ENCODE measurements at regions not wholly inside any gene's neighbourhood (a gene's known extent, or its start where the extent isn't known, plus 50 kb on each side); places are given as distances from the start of the nearest gene placed in this dataset.

DNA sequence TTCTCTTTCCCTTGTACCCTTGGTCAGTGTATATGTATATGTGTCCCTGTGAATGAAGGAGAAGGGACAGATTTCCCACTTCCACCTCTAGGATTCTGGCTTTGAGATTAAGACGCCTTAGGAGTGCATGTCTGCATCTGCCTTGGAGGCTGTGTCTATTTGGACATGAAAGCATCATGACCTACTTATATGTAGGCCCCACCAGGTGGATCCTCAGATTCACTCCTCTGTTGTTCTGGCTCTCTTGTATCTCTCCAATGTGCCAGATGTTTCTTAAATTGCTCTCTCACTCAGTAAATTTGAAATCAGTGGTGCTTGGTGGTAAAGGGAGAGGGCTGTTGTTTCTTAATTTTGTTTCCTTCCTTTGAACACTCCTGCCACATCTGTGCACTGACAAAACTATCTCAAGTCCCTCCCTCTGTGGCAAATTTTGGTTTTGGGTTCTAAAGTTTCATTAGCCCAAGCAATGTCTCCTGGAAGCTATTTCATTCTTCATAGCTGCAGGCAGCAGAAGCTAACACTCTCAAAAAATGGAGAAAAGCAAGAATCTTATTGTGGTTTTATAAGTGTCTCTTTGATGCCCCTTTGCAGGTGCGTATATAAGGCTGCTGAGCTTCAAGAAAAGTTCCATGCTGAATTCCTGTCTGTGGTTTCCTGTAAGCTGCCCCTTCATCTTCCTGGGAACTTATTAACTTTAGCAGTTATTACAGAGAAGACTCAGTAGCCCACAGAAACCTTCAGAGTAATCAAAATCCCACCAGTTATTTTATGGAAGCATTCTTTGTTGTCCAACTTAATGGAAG is 179.7 kb upstream of the SETBP1 start:
- TF ChIP-seq, protein P1, sequence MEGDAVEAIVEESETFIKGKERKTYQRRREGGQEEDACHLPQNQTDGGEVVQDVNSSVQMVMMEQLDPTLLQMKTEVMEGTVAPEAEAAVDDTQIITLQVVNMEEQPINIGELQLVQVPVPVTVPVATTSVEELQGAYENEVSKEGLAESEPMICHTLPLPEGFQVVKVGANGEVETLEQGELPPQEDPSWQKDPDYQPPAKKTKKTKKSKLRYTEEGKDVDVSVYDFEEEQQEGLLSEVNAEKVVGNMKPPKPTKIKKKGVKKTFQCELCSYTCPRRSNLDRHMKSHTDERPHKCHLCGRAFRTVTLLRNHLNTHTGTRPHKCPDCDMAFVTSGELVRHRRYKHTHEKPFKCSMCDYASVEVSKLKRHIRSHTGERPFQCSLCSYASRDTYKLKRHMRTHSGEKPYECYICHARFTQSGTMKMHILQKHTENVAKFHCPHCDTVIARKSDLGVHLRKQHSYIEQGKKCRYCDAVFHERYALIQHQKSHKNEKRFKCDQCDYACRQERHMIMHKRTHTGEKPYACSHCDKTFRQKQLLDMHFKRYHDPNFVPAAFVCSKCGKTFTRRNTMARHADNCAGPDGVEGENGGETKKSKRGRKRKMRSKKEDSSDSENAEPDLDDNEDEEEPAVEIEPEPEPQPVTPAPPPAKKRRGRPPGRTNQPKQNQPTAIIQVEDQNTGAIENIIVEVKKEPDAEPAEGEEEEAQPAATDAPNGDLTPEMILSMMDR (IDR thresholded peaks at IDR 0.05) = no peak
- H3K4me3 ChIP-seq = no peak overlapping the region
- DNase-seq (ENCODE audit: low spot score) = no peak
- H3K27ac ChIP-seq = no peak overlapping the region

DNA sequence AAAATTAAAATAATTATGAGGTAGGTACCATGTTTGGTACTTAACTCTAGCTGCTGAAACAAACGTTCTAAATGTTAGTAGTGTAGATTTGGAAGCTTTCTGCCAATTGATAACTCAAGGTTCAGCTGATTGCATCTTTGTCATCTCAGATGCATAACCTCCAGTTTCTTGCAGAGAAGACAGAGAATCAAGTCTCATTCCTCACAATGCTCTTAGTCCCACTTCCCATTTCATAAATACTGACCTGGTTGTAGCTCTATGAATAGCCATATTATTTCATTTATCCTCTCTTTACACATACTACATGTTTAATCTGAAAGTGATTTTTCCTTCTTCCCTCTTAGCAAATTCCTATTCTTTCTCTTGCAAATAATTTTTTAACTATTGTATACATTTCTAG is 178.5 kb upstream of the SETBP1 start:
- DNase-seq (ENCODE audit: low spot score) = no peak
- TF ChIP-seq, protein P1 (IDR thresholded peaks at IDR 0.05) = no peak

DNA sequence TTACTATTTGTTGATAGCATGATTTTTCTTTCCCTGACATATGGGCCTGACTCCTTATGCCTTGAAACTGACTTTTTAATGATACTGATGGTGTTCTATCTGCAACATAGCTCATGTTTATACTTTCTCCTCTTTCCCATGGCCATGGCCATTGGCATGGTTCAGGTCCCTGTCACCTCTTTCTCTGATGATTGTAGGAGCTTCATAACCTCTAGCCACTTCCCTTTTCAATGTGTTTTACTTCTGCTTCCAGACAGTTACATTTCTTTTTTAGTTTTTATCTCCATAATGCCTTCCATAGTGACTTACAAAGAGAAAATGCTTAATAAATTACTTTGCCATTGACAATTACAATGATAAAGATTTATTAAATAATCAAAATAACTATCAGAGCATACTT is 177.9 kb upstream of the SETBP1 start:
- Histone ChIP-seq H3K4me3 (no peak overlapping the region), H3K27ac (no peak overlapping the region)
- TF ChIP-seq, protein P1 (IDR thresholded peaks at IDR 0.05) = no peak
- DNase-seq (ENCODE audit: low spot score) = no peak

More for the DNA sequence above, 178.5 kb upstream of the SETBP1 start:
- Histone ChIP-seq H3K27ac (no peak overlapping the region), H3K4me3 (no peak overlapping the region)

GRCh38 chr18:44503854-44504253 is 176.8 kb upstream of the SETBP1 start:
- TF ChIP-seq, protein P1 (IDR thresholded peaks at IDR 0.05) = no peak
- no peak overlapping the region for H3K27ac ChIP-seq
- H3K4me3 ChIP-seq = no peak overlapping the region
- no peak for DNase-seq (ENCODE audit: low spot score)

- DNase-seq (ENCODE audit: low spot score) = no peak
- Histone ChIP-seq H3K4me3 (peak overlapping the region; percentile 22), H3K27ac (peak overlapping the region in 1 of 2 donors; percentile 62)
- TF ChIP-seq, protein P1 (IDR thresholded peaks at IDR 0.05) = no peak
These were observed 172.9 kb upstream of the SETBP1 start for GRCh38 chr18:44507729-44508325.

GRCh38 chr18:44508474-44508873 is 172.2 kb upstream of the SETBP1 start:
- Histone ChIP-seq H3K27ac (peak overlapping the region in 1 of 2 donors; percentile 62), H3K4me3 (no peak overlapping the region)
- DNase-seq (ENCODE audit: low spot score) = no peak
- TF ChIP-seq, protein P1 (IDR thresholded peaks at IDR 0.05) = no peak

DNA sequence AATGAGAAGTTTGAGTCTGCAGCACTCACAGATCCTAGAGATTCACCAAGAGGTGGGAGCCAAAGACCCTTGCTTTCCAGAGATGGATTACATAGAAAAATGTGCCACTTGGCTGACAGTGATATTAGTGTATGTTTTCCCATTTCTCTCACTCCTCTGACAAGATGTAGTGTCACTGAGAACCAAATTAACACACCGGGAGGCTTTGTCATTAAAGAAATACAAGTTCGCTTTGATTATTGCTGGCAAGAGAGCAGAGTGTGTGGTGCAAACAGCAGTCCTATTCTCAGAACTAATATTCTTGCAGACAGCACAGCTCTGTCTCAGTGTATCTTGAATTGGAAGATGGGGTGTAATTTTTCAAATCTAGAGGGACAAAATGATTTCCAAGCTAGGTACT is 171.6 kb upstream of the SETBP1 start:
- no peak for DNase-seq (ENCODE audit: low spot score)
- TF ChIP-seq, protein P1 (IDR thresholded peaks at IDR 0.05) = no peak
- Histone ChIP-seq H3K27ac (no peak overlapping the region), H3K4me3 (no peak overlapping the region)

All from coronary artery (tissue), 2 donors.